GM12874 (cell line): ENCODE measurements at regions not wholly inside any gene's neighbourhood (a gene's known extent, or its start where the extent isn't known, plus 50 kb on each side); places are given as distances from the start of the nearest gene placed in this dataset.

Experiments
- TF ChIP-seq, protein P1 (sequence below): IDR thresholded peaks from 2 replicates; pipeline ENCODE4 v1.5.1; 2011; ENCODE audit warnings: low read depth, mild to moderate bottlenecking, control low read depth, low read length, moderate library complexity; ENCODE audit not compliant: insufficient read depth

- TF ChIP-seq, protein P1, sequence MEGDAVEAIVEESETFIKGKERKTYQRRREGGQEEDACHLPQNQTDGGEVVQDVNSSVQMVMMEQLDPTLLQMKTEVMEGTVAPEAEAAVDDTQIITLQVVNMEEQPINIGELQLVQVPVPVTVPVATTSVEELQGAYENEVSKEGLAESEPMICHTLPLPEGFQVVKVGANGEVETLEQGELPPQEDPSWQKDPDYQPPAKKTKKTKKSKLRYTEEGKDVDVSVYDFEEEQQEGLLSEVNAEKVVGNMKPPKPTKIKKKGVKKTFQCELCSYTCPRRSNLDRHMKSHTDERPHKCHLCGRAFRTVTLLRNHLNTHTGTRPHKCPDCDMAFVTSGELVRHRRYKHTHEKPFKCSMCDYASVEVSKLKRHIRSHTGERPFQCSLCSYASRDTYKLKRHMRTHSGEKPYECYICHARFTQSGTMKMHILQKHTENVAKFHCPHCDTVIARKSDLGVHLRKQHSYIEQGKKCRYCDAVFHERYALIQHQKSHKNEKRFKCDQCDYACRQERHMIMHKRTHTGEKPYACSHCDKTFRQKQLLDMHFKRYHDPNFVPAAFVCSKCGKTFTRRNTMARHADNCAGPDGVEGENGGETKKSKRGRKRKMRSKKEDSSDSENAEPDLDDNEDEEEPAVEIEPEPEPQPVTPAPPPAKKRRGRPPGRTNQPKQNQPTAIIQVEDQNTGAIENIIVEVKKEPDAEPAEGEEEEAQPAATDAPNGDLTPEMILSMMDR, result no peak
These were observed 444.4 kb downstream of the LTN1 start for GRCh38 chr21:28548291-28548690.

- TF ChIP-seq, protein P1, result no peak
These were observed 444.9 kb downstream of the LTN1 start for GRCh38 chr21:28547766-28548165.

- TF ChIP-seq, protein P1, result no peak
These were observed 448.7 kb downstream of the LTN1 start for GRCh38 chr21:28543975-28544374.

DNA sequence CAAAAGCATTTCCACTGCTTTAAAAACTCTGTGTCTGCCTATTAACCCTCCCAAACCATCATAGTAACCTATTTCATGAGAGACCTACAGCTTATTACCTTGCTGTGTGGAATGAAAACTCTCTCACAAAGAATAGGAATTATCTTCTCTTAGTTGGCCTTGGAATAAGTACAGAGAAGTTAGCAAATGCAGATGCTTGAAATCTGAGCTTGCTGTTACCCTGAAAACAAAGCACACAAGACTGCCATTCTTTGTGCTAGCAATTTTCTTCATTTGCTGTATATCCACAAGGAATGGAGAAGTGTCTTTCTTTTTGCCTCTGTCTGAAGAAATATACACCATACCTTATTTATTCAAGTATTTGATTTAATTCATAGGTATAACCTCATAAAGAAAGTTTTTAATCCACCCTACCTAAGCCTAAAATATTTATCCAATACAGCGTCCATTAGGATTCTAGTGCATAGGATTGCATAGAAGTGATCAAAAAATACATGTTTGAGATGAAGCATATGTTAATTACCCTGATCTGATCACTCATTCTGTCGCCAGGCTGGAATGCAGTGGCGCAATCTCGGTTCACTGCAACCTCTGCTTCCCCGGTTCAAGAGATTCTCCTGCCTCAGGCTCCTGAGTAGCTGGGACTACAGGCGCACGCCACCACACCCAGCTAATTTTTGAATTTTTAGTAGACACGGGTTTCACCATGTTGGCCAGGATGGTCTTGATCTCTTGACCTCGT is 451.1 kb downstream of the LTN1 start:
- TF ChIP-seq, protein P1, result no peak

- TF ChIP-seq, protein P1, result no peak
These were observed 452.2 kb downstream of the LTN1 start for GRCh38 chr21:28540514-28540913.

DNA sequence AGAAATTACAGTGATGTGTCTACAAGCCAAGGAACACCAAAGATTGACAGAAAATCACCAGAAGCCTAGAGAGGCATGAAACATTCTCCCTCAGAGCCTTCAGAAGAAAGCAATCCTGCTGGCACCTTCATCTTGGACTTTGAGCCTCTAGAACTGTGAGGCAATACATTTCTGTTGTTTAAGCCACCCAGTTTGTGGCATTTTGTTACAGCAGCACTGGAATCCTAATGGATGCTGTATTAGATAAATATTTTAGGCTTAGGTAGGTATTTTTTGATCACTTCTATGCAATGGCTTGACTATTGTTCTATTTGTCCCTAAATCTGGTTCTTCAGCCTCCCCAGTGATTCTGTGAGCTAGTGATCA is 453.1 kb downstream of the LTN1 start:
- TF ChIP-seq, protein P1, result no peak

- TF ChIP-seq, protein P1, result no peak
These were observed 453.6 kb downstream of the LTN1 start for GRCh38 chr21:28538987-28539622.
